Activated T-cell treated with anti-CD3 and anti-CD28 coated beads for 48 hours (primary cell): ENCODE measurements at regions not wholly inside any gene's neighbourhood (a gene's known extent, or its start where the extent isn't known, plus 50 kb on each side); places are given as distances from the start of the nearest gene placed in this dataset.

Experiments used
- DNase-seq: peaks from one replicate; pipeline ENCODE4 v3.0.0-alpha.2; 2020; ENCODE audit warnings: low read depth

GRCh38 chr2:47265158-47265557 lies 88.8 kb upstream of the CALM2 start:
- DNase-seq: no peak

- DNase-seq: no peak
Observed at GRCh38 chr2:47264686-47265085, 88.4 kb upstream of the CALM2 start.

- no peak for DNase-seq
Observed at GRCh38 chr2:47264143-47264542, 87.8 kb upstream of the CALM2 start.

GRCh38 chr2:47262657-47263056 lies 86.3 kb upstream of the CALM2 start:
- DNase-seq: no peak

- DNase-seq: no peak
Observed at GRCh38 chr2:47260971-47261370, 84.7 kb upstream of the CALM2 start.

GRCh38 chr2:47259829-47260228 lies 83.5 kb upstream of the CALM2 start:
- DNase-seq: no peak

- DNase-seq: no peak
Observed at GRCh38 chr2:47257946-47258348, 81.6 kb upstream of the CALM2 start.

GRCh38 chr2:47256416-47257087 lies 80.2 kb upstream of the CALM2 start:
- no peak for DNase-seq

- DNase-seq: no peak
Observed at GRCh38 chr2:47255794-47256193, 79.5 kb upstream of the CALM2 start.

- no peak for DNase-seq
Observed at GRCh38 chr2:47254464-47254863, 78.2 kb upstream of the CALM2 start.

- DNase-seq: no peak
Observed at GRCh38 chr2:47253447-47253846, 77.1 kb upstream of the CALM2 start.

GRCh38 chr2:47251404-47251675 lies 75.0 kb upstream of the CALM2 start:
- no peak for DNase-seq

GRCh38 chr2:47250586-47251403 lies 74.5 kb upstream of the CALM2 start:
- no peak for DNase-seq

- DNase-seq: no peak
Observed at GRCh38 chr2:47249931-47250330, 73.6 kb upstream of the CALM2 start.

GRCh38 chr2:47249157-47249900 lies 73.0 kb upstream of the CALM2 start:
- DNase-seq: no peak

GRCh38 chr2:47243596-47244323 lies 67.4 kb upstream of the CALM2 start:
- no peak for DNase-seq

GRCh38 chr2:47241715-47242114 lies 65.4 kb upstream of the CALM2 start:
- no peak for DNase-seq

GRCh38 chr2:47239119-47239969 lies 63.0 kb upstream of the CALM2 start:
- no peak for DNase-seq

GRCh38 chr2:47238638-47239037 lies 62.3 kb upstream of the CALM2 start:
- no peak for DNase-seq

GRCh38 chr2:47237375-47238334 lies 61.3 kb upstream of the CALM2 start:
- no peak for DNase-seq
